ENCODE measurements at regions not wholly inside any gene's neighbourhood (a gene's known extent, or its start where the extent isn't known, plus 50 kb on each side); places are given as distances from the start of the nearest gene placed in this dataset.

DNA sequence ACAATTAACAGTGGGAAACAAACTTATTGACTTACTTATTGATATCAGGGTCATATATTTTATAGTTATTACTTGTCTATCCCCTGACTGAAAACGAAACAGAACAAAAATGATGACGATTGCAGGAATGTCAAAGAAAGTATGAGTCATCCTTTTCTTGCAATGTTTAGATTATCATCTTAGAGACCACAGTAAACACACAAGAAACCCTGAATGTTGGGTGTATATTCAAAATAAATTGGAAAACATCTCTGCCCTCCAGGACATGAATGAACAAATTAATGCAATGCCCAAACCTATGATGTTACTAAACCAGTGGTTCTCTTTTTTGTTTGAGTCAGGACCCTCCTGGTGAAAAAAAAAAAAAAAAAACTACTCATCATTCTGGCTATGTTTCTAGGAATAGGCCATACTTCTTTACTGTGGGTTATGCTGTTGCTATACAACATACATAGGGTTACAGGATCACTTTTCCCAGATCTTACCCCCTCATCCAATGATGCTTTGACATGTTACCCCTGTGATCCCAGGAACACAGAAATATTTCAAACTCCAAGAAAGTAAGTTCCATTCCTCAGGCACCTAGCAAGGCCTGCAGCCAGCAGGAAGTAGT is 623.4 kb upstream of the IGFBP3 start:
- peaks cover 0 to 7% (median 0%) of the 10 kb centered on the region in 12 donors for H3K4me1 ChIP-seq
- no peak for DNase-seq
- TF ChIP-seq, protein P1, sequence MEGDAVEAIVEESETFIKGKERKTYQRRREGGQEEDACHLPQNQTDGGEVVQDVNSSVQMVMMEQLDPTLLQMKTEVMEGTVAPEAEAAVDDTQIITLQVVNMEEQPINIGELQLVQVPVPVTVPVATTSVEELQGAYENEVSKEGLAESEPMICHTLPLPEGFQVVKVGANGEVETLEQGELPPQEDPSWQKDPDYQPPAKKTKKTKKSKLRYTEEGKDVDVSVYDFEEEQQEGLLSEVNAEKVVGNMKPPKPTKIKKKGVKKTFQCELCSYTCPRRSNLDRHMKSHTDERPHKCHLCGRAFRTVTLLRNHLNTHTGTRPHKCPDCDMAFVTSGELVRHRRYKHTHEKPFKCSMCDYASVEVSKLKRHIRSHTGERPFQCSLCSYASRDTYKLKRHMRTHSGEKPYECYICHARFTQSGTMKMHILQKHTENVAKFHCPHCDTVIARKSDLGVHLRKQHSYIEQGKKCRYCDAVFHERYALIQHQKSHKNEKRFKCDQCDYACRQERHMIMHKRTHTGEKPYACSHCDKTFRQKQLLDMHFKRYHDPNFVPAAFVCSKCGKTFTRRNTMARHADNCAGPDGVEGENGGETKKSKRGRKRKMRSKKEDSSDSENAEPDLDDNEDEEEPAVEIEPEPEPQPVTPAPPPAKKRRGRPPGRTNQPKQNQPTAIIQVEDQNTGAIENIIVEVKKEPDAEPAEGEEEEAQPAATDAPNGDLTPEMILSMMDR (IDR thresholded peaks at IDR 0.05): no peak
- TF ChIP-seq POLR2A (IDR thresholded peaks at IDR 0.05): no peak
- ATAC-seq: no peak
- no peak overlapping the region for H3K4me3 ChIP-seq
- no peaks in the 10 kb centered on the region for H3K36me3 ChIP-seq
- H3K27me3 ChIP-seq: no peaks in the 10 kb centered on the region
- no peak overlapping the region for H3K27ac ChIP-seq
- peaks cover 0 to 5% (median 0%) of the 10 kb centered on the region in 12 donors for H3K9me3 ChIP-seq
- intact Hi-C loops (cut with DNase I): no loop called here
- 36 to 62% (median 54%) methylated on average over 2 of the region's 2 CpGs for WGBS, 4 donors

DNA sequence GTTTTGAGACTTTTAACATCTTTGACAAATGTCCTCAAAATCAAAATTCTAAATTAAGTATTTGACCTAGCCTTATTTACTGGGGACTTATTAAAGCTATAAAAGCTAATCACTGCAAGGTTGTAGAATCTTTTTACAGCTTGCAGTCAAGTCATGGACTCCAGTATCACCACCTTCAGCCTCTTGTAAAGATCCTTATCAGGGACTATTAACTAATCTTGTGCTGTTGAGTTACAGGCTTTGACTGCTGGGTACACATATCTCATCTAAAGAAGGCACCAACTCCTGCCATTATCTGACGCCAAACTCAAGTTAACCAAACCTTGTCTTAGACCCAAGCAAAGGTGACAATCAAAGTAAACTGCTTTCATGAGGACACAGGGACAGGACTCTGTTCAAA is 621.0 kb upstream of the IGFBP3 start:
- intact Hi-C loops (cut with DNase I): no loop called here
- Histone ChIP-seq H3K27ac (no peak overlapping the region), H3K36me3 (no peaks in the 10 kb centered on the region), H3K9me3 (peaks cover 0 to under 1% (median 0%) of the 10 kb centered on the region in 12 donors), H3K4me1 (peaks cover 0 to 7% (median 0%) of the 10 kb centered on the region in 12 donors), H3K4me3 (no peak overlapping the region), H3K27me3 (no peaks in the 10 kb centered on the region)
- ATAC-seq: no peak
- 85 to 100% (median 97%) methylated on average over 1 of the region's 1 CpG for WGBS, 4 donors
- no peak for TF ChIP-seq POLR2A (IDR thresholded peaks at IDR 0.05)
- TF ChIP-seq, protein P1 (IDR thresholded peaks at IDR 0.05): no peak
- no peak for DNase-seq

DNA sequence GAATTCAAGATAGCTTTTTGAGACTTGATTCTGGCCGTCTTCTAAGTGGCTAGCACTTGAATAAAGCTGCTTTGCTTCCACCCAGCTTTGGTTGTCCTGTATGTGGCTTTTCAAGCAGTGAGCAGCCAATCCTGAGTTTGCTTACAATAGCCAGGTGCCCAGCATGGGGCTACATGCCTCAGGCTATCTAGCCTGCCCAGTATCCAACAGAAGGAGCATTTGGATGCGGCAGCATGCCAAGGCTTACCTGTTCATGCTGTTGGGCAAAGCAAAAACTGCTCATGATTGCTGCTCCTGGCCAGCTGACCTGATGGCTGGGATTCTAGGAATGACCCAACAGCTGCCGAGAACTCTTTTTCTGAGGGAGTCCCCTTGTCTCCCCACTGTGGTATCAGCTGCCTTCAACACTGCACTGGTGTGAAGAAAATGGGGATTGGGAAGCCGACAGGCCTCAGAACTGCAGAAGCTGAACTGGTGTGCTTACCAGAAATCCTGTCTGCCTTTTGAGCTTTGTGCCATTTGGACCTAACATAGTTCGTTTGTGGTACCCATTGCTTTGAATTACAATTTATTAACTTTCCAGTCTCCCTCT is 618.9 kb upstream of the IGFBP3 start:
- peak in 1 of 4 donors; percentile 13 for ATAC-seq
- 56 to 66% (median 60%) methylated on average over 3 to 5 of the region's 5 CpGs for WGBS, 4 donors
- intact Hi-C loops (cut with DNase I): no loop called here
- Histone ChIP-seq H3K9me3 (no peaks in the 10 kb centered on the region), H3K36me3 (no peaks in the 10 kb centered on the region), H3K4me3 (no peak overlapping the region), H3K4me1 (peaks cover 0 to 7% (median 0%) of the 10 kb centered on the region in 12 donors), H3K27ac (no peak overlapping the region), H3K27me3 (no peaks in the 10 kb centered on the region)
- DNase-seq: no peak
- TF ChIP-seq, protein P1 (IDR thresholded peaks at IDR 0.05): no peak
- TF ChIP-seq POLR2A (IDR thresholded peaks at IDR 0.05): no peak

DNA sequence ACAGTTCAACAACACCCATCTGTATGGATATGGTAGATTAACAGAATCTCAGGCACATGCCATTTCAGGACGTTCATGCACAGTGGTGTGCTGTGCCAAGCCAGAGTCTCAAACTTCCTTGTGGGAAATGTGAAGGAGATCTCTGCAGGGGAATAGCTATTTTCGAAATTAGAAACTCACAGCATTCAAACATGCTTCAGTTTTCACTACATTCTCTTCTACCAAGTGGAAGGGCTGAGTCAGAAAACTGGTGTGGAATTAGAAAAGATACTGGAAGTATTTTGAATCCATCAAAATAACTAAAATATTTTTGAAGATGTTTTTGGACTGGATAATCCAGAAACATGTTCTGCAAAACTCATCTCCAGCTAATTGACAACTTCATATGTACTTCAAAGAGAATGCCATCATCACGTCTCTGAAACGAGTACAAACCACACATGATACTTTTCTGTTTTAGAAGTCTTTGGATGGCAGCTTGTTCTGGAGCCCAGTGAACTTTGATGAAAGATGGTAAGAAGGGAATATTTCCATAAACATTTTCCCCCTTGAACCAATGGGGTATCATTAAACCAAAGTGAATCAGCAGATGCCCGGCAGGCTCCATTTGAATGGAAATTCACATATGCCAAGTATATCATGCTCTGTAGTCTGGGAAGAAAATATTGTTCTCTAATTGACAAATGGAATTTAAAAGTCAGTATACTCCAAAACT is 616.3 kb upstream of the IGFBP3 start:
- no peak overlapping the region for H3K27ac ChIP-seq
- intact Hi-C loops (cut with DNase I): no loop called here
- no peak for TF ChIP-seq POLR2A (IDR thresholded peaks at IDR 0.05)
- no peaks in the 10 kb centered on the region for H3K36me3 ChIP-seq
- no peaks in the 10 kb centered on the region for H3K27me3 ChIP-seq
- no peak for DNase-seq
- peaks cover 0 to 7% (median 0%) of the 10 kb centered on the region in 12 donors for H3K4me1 ChIP-seq
- no peaks in the 10 kb centered on the region for H3K9me3 ChIP-seq
- ATAC-seq: no peak
- H3K4me3 ChIP-seq: no peak overlapping the region
- 58 to 71% (median 68%) methylated on average over 5 of the region's 5 CpGs for WGBS, 4 donors

Measured in heart left ventricle (tissue), 16 donors.